Fibroblast of peridontal ligament (primary cell): ENCODE measurements at regions not wholly inside any gene's neighbourhood (a gene's known extent, or its start where the extent isn't known, plus 50 kb on each side); places are given as distances from the start of the nearest gene placed in this dataset.

Experiments used
- DNase-seq: peaks from one replicate; pipeline ENCODE4 v3.0.0-alpha.2; 2010; ENCODE audit errors: extremely low read depth

- DNase-seq, result no peak
Measured at GRCh38 chr6:168724669-168725570, 283.9 kb downstream of the SMOC2 start.

- no peak for DNase-seq
Measured at GRCh38 chr6:168724033-168724432, 283.0 kb downstream of the SMOC2 start.

- no peak for DNase-seq
Measured at GRCh38 chr6:168722397-168722796, 281.4 kb downstream of the SMOC2 start.

GRCh38 chr6:168721571-168721970 is 280.6 kb downstream of the SMOC2 start:
- DNase-seq, result no peak

GRCh38 chr6:168719901-168720300 is 278.9 kb downstream of the SMOC2 start:
- DNase-seq, result no peak

GRCh38 chr6:168718821-168719475 is 278.0 kb downstream of the SMOC2 start:
- DNase-seq, result no peak
